WI38 (cell line): ENCODE measurements at regions not wholly inside any gene's neighbourhood (a gene's known extent, or its start where the extent isn't known, plus 50 kb on each side); places are given as distances from the start of the nearest gene placed in this dataset.

ENCODE experiments used
- H3K4me3 ChIP-seq: 2 replicates; pipeline ENCODE4 v1.5.1; 2011; ENCODE audit warnings: low read depth, mild to moderate bottlenecking, control low read depth, low read length
- TF ChIP-seq, protein P1 (sequence below): IDR thresholded peaks from 2 replicates; pipeline ENCODE4 v1.5.1; 2012; ENCODE audit warnings: low read depth, mild to moderate bottlenecking, control low read depth, low read length

DNA sequence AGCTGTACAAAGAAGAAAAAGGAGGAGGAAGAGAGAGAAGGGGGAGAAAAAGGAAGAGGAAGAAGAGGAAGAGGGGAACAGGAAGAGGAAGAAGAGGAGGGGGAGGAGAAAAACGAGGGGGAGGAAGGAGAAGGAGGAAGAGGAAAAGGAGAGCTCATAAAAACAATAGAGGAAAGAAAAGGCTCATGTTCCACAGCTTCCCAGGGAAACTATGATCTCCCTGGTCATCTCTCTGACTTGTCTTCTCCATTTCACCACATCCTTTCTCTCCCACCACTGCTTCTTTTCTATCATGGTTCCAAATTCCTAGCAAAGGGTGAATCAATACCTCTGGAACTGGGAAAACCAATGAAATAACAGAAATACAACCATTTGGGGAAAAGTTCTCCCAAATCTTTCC, 254.1 kb upstream of the ERCC4 start:
- TF ChIP-seq, protein P1, sequence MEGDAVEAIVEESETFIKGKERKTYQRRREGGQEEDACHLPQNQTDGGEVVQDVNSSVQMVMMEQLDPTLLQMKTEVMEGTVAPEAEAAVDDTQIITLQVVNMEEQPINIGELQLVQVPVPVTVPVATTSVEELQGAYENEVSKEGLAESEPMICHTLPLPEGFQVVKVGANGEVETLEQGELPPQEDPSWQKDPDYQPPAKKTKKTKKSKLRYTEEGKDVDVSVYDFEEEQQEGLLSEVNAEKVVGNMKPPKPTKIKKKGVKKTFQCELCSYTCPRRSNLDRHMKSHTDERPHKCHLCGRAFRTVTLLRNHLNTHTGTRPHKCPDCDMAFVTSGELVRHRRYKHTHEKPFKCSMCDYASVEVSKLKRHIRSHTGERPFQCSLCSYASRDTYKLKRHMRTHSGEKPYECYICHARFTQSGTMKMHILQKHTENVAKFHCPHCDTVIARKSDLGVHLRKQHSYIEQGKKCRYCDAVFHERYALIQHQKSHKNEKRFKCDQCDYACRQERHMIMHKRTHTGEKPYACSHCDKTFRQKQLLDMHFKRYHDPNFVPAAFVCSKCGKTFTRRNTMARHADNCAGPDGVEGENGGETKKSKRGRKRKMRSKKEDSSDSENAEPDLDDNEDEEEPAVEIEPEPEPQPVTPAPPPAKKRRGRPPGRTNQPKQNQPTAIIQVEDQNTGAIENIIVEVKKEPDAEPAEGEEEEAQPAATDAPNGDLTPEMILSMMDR = no peak
- H3K4me3 ChIP-seq = no peak overlapping the region

DNA sequence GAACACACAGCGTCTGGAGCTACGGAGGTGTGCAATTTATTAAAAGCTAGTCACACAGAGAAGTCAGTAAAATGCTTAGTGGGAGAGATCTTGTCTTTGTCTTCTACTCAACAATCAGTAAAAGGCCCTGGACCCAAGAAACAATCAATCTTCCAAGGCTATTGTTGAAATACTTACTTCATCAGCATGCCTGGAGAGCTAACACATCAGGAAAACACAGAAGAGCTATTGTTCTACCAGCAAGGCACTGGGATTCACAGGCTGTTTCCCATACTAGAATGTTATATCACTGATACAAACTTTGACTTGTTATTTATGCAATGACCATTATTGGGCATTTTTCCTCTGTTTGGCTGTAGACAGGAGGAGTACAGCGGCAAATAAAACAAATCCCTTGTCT, 247.8 kb upstream of the ERCC4 start:
- TF ChIP-seq, protein P1 = no peak
- H3K4me3 ChIP-seq = no peak overlapping the region

- TF ChIP-seq, protein P1 = no peak
Observed at GRCh38 chr16:13680021-13680889, 239.7 kb upstream of the ERCC4 start.

DNA sequence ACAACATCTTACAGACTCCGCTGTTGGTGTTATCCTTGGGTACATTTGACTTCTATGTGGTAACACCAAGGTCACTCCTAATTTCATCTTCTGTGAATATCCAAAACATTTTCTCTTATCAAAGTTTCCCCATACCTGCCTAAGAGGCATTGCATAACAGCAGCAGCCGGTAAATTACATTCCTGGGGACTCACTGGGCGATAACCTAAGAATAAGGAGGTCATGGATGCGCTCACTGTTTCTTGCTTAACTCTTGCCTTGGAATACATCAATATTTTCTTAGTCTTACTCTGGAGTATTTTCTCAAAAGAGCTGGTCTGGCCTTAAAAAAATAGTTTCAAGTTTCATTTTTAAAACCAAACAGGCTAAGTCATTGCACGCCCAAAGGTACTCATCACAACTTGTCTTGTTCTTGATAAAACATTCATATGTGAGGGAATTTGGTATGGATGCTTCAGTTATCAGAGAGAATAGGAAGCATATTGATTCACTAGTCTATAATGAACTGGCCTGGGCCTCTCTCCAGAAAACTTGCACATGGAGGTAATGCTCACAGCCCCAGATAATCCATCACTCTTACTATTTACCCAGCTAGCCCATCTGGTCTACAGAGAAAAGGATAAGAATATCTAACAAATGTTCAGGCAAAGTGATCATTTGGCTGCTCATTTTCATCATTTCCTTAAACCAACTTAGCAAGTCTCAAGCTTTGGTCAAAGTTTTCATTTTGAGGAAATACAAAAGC, 235.0 kb upstream of the ERCC4 start:
- TF ChIP-seq, protein P1 = no peak
- H3K4me3 ChIP-seq = no peak overlapping the region

More at GRCh38 chr16:13680021-13680889, 239.7 kb upstream of the ERCC4 start:
- H3K4me3 ChIP-seq = no peak overlapping the region

DNA sequence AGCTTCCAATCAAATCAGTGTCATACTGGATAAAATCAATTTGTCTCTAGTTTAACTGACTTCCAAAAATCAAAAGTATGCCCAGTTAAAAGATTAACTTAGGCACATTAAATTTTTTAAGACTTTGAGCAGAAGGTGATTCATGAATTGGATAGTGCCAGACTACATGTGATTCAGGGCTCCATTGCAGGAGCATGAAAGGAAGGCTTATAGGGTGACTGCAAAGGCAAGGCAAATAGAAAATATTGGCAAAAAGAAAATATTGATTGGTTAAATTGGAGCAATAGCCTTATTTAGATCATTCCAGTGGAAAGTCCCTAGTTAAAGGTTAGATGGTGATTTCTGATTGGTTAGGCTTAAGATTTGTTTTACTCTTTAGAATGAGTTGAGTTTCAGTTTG, 223.9 kb upstream of the ERCC4 start:
- no peak overlapping the region for H3K4me3 ChIP-seq
- TF ChIP-seq, protein P1 = no peak

DNA sequence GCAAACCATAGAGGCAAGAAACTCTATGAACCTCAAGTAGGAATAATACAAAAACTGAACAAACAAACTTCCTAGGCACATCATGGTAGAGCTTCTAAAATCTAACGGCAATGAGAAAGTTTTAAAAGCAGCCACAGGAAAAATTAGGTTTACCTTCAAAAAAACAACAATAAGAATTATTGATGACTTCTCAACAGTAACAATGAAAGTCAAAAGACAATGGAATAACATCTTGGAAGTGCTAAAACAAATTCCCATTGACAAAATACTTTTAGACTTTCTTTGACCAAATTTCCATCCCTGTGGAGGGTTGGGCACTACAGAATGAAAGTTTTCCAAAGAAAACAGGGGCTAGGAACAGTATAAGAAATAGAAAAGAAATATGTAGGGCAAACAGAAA, 222.9 kb upstream of the ERCC4 start:
- TF ChIP-seq, protein P1 = no peak
- H3K4me3 ChIP-seq = no peak overlapping the region

- TF ChIP-seq, protein P1 = no peak
- H3K4me3 ChIP-seq = no peak overlapping the region
Observed at GRCh38 chr16:13697568-13697967, 222.4 kb upstream of the ERCC4 start.
